Large intestine (tissue), 3 donors: ENCODE measurements at regions not wholly inside any gene's neighbourhood (a gene's known extent, or its start where the extent isn't known, plus 50 kb on each side); places are given as distances from the start of the nearest gene placed in this dataset.

ENCODE experiments used
- DNase-seq, 2 donors: peaks; one replicate each; pipeline versions ENCODE4 v3.0.0 to v3.0.0-alpha.2; 2013
- H3K27ac ChIP-seq: one replicate; pipeline ENCODE4 v1.5.1; 2013; ENCODE audit warnings: low read length
- H3K27me3 ChIP-seq: 2 replicates; pipeline ENCODE4 v1.6.1; 2013; ENCODE audit warnings: low read length; ENCODE audit not compliant: control insufficient read depth, insufficient read depth
- H3K36me3 ChIP-seq: 2 replicates; pipeline ENCODE4 v1.6.1; 2013; ENCODE audit warnings: low read length; ENCODE audit not compliant: control insufficient read depth, insufficient read depth
- H3K4me1 ChIP-seq: one replicate; pipeline ENCODE4 v1.6.1; 2013; ENCODE audit warnings: low read length; ENCODE audit not compliant: control insufficient read depth, insufficient read depth
- H3K4me3 ChIP-seq: one replicate; pipeline ENCODE4 v1.5.1; 2013; ENCODE audit warnings: low read length
- H3K9me3 ChIP-seq: one replicate; pipeline ENCODE4 v1.6.1; 2013; ENCODE audit warnings: mild to moderate bottlenecking, low read depth, low read length, moderate library complexity; ENCODE audit not compliant: control insufficient read depth
- WGBS: methylation state at CpG from one replicate; pipeline ENCODE4 v1.1.5; 2013; ENCODE audit warnings: low lambda C conversion rate; ENCODE audit not compliant: insufficient coverage; 5-methylcytosine and 5-hydroxymethylcytosine counted together

GRCh38 chr9:38166501-38166900 is 97.5 kb upstream of the SHB start:
- WGBS = no CpG with 5 or more reads among the region's 5 CpGs
- Histone ChIP-seq H3K27me3 (no peaks in the 10 kb centered on the region), H3K27ac (no peak overlapping the region), H3K9me3 (peaks cover 11% of the 10 kb centered on the region), H3K4me3 (no peak overlapping the region), H3K4me1 (no peaks in the 10 kb centered on the region), H3K36me3 (no peaks in the 10 kb centered on the region)
- DNase-seq = no peak

GRCh38 chr9:38164659-38165221 is 95.7 kb upstream of the SHB start:
- H3K36me3 ChIP-seq = no peaks in the 10 kb centered on the region
- H3K9me3 ChIP-seq = no peaks in the 10 kb centered on the region
- no peaks in the 10 kb centered on the region for H3K27me3 ChIP-seq
- no peak overlapping the region for H3K27ac ChIP-seq
- H3K4me1 ChIP-seq = no peaks in the 10 kb centered on the region
- H3K4me3 ChIP-seq = no peak overlapping the region
- DNase-seq = no peak
- no CpG with 5 or more reads among the region's 9 CpGs for WGBS

GRCh38 chr9:38163518-38163917 is 94.5 kb upstream of the SHB start:
- no peak for DNase-seq
- no peaks in the 10 kb centered on the region for H3K36me3 ChIP-seq
- no peak overlapping the region for H3K27ac ChIP-seq
- WGBS = no CpG with 5 or more reads among the region's 3 CpGs
- no peaks in the 10 kb centered on the region for H3K4me1 ChIP-seq
- H3K9me3 ChIP-seq = no peaks in the 10 kb centered on the region
- no peaks in the 10 kb centered on the region for H3K27me3 ChIP-seq
- H3K4me3 ChIP-seq = no peak overlapping the region

GRCh38 chr9:38162332-38163211 is 93.5 kb upstream of the SHB start:
- Histone ChIP-seq H3K4me3 (no peak overlapping the region), H3K9me3 (no peaks in the 10 kb centered on the region), H3K36me3 (no peaks in the 10 kb centered on the region), H3K27ac (no peak overlapping the region), H3K27me3 (no peaks in the 10 kb centered on the region), H3K4me1 (no peaks in the 10 kb centered on the region)
- DNase-seq = no peak
- 79% methylated on average over 6 of the region's 11 CpGs for WGBS

- Histone ChIP-seq H3K27me3 (no peaks in the 10 kb centered on the region), H3K27ac (no peak overlapping the region), H3K4me3 (no peak overlapping the region), H3K9me3 (no peaks in the 10 kb centered on the region), H3K36me3 (no peaks in the 10 kb centered on the region), H3K4me1 (no peaks in the 10 kb centered on the region)
- DNase-seq = peak; percentile 40 to 45
- WGBS = 75% methylated on average over 1 of the region's 9 CpGs
These were observed 91.7 kb upstream of the SHB start for GRCh38 chr9:38160613-38161215.

GRCh38 chr9:38159599-38159998 is 90.6 kb upstream of the SHB start:
- Histone ChIP-seq H3K4me1 (peaks cover 2% of the 10 kb centered on the region), H3K4me3 (no peak overlapping the region), H3K27ac (no peak overlapping the region), H3K27me3 (no peaks in the 10 kb centered on the region), H3K9me3 (no peaks in the 10 kb centered on the region), H3K36me3 (no peaks in the 10 kb centered on the region)
- no peak for DNase-seq
- no CpG with 5 or more reads among the region's 3 CpGs for WGBS

- WGBS = no CpG with 5 or more reads among the region's 4 CpGs
- DNase-seq = no peak
- H3K36me3 ChIP-seq = no peaks in the 10 kb centered on the region
- no peaks in the 10 kb centered on the region for H3K27me3 ChIP-seq
- no peak overlapping the region for H3K4me3 ChIP-seq
- no peak overlapping the region for H3K27ac ChIP-seq
- H3K9me3 ChIP-seq = no peaks in the 10 kb centered on the region
- peaks cover 2% of the 10 kb centered on the region for H3K4me1 ChIP-seq
These were observed 89.6 kb upstream of the SHB start for GRCh38 chr9:38158628-38159027.

GRCh38 chr9:38157711-38158110 is 88.7 kb upstream of the SHB start:
- Histone ChIP-seq H3K27me3 (no peaks in the 10 kb centered on the region), H3K4me3 (no peak overlapping the region), H3K36me3 (no peaks in the 10 kb centered on the region), H3K9me3 (no peaks in the 10 kb centered on the region), H3K27ac (no peak overlapping the region), H3K4me1 (peaks cover 2% of the 10 kb centered on the region)
- no CpG with 5 or more reads among the region's 2 CpGs for WGBS
- no peak for DNase-seq

- no peak for DNase-seq
- peaks cover 2% of the 10 kb centered on the region for H3K27me3 ChIP-seq
- no CpG with 5 or more reads among the region's 8 CpGs for WGBS
- H3K4me3 ChIP-seq = no peak overlapping the region
- no peaks in the 10 kb centered on the region for H3K9me3 ChIP-seq
- peaks cover 2% of the 10 kb centered on the region for H3K4me1 ChIP-seq
- no peak overlapping the region for H3K27ac ChIP-seq
- H3K36me3 ChIP-seq = no peaks in the 10 kb centered on the region
These were observed 85.7 kb upstream of the SHB start for GRCh38 chr9:38154501-38155421.

GRCh38 chr9:38153910-38154291 is 84.9 kb upstream of the SHB start:
- no peak for DNase-seq
- no peaks in the 10 kb centered on the region for H3K36me3 ChIP-seq

More at GRCh38 chr9:38153910-38154291, 84.9 kb upstream of the SHB start:
- no peak overlapping the region for H3K27ac ChIP-seq
- no peak overlapping the region for H3K4me3 ChIP-seq
- no CpG with 5 or more reads among the region's 4 CpGs for whole genome bisulfite sequencing
- H3K9me3 ChIP-seq = no peaks in the 10 kb centered on the region
- peaks cover 2% of the 10 kb centered on the region for H3K4me1 ChIP-seq
- H3K27me3 ChIP-seq = peaks cover 2% of the 10 kb centered on the region
